NCI-H1436 treated with DMSO at 0.1 percent for 48 hours (cell line): ENCODE measurements at regions not wholly inside any gene's neighbourhood (a gene's known extent, or its start where the extent isn't known, plus 50 kb on each side); places are given as distances from the start of the nearest gene placed in this dataset.
"Not testable (repeated sequence)": the region's sequence is repeated elsewhere in the genome, so short reads cannot be mapped to it uniquely, and the experiment has no call there.

Experiments used
- DNase-seq: peaks from one replicate; lab custom pipeline; 2025; lab: John Stamatoyannopoulos, UW

DNA sequence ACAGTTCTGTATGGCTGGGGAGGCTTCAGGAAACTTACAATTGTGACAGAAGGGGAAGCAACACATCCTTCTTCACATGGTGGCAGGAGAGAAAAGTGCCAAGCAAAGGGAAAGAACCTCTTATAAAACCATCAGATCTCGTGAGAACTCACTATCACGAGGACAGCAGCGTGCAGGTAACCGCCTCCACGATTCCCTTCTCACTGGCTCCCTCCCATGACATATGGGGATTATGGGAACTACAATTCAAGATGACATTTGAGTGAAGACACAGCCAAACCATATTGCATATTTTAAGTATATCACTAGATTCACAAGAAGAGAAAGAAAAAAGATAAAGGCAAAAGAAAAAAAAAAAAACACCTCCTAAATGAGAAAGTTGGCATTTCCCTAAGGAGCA lies 431.9 kb upstream of the RGS17 start:
- DNase-seq: no peak

- no peak for DNase-seq
These were observed 422.5 kb upstream of the RGS17 start for GRCh38 chr6:153553627-153554026.

DNA sequence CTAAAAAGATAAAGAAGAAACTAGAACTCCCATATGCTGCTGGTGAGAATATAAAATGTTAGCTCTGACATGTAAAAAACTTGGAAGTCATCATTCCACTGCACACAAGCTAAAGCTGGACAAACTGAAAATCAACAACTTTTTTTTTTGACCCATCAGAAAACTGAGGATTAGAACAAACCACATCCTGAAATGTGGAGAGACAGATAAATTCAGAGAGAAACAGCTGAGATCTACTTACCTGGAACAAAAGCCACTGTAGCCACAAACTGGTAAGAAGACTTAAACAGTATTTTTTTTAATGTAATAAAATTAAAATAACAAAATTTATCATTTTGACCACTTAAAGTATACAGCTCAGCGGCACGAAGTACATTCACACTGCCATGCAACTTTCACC lies 408.5 kb upstream of the RGS17 start:
- no peak for DNase-seq

GRCh38 chr6:153538491-153538890 lies 407.4 kb upstream of the RGS17 start:
- DNase-seq: no peak

GRCh38 chr6:153537422-153537821 lies 406.3 kb upstream of the RGS17 start:
- no peak for DNase-seq

DNA sequence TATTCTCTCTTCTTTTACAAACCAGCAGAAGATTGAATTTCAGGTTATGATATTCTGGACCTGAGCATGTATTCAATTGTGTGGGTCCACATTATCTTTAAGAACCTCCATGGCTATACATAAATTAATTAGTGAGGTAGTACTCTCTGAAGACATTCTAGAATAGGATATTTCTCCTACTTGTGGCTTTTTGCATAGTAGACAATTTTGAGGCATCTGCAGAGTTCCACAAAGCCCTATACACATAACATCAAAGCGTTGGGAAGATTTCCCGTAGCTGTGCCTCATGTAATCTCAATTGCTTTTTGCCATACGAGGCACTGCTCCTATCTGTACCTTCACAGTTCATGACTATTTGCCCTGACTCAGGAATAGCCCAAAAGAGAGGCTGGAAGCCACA lies 395.4 kb upstream of the RGS17 start:
- DNase-seq: no peak

DNA sequence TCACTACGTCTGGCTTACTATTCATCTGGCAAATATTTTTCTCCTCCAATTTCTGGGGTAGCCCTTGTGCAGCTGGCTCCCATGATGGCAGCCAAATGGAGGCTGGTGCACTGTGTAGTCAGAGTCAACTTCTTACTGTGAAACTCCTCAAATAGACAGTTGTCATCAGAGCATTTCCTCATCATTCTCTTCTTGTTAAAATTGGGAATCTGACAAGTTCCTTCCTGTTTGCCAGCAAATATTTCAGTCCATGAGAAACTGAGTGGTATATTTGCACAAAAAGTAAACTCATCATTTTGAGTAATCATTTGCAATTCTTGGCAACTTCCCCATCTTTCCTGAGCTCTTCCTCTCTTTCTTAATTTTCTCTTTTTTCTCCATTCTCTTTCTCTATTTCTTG lies 394.9 kb upstream of the RGS17 start:
- no peak for DNase-seq

DNA sequence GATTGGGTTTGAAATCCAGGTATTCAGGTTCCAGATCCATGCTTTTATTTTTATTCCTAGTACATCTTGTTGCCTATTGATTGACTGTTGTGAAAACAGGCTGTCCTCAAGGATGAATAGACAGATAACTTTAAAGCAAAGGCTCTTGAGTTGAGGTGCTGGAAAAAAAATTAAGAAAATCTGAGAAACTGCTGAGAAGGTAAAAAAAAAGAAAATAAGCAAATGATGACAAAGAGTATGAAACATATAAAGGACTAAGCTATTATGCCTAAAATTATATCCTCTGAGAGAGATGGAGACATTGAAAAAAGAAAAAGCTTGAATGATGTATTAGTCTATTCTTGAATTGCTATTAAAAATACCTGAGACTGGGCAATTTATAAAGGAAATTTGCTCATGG lies 392.3 kb upstream of the RGS17 start:
- no peak for DNase-seq

GRCh38 chr6:153511896-153512496 lies 380.9 kb upstream of the RGS17 start:
- DNase-seq: no peak

DNA sequence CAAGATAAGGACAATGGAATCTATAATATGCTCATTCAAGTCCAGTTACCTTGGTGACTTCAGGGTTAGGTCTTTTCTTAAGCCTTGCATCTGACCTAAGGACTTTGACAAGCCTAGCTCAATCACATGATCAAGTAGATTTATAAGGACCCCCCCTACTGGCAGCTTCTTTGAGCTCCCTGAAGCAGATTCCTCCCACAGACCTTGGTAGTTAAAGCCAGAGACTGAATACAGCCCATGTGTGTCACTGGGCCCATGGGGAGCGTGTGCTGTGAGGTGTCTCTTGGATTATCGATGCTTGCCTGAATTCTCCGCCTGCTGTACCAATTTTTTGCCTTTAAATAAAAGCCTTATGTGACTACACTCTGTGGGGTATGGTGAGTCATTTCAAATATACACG lies 372.7 kb upstream of the RGS17 start:
- DNase-seq: no peak

DNA sequence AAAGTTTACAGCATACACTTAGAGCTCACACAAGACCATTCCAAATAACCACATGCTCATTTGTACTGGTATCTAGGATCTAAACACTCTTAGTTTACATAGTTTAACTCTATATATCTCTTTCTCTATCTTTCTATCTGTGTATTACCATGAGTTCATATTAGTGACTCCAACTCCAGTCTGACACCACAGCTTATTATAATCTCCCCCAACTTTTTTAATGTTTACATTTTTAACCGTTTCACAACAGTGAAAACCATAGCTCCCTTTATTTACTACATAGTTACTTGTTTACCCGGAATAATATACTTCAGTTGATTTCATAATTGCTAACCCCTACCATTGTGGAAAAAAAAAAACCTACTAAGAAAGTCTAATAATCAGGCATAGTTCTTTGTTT lies 362.4 kb upstream of the RGS17 start:
- DNase-seq: no peak

GRCh38 chr6:153489479-153489878 lies 358.4 kb upstream of the RGS17 start:
- DNase-seq: no peak

GRCh38 chr6:153488267-153488666 lies 357.2 kb upstream of the RGS17 start:
- DNase-seq: no peak

- no peak for DNase-seq
These were observed 354.0 kb upstream of the RGS17 start for GRCh38 chr6:153485072-153485471.

GRCh38 chr6:153484056-153484455 lies 353.0 kb upstream of the RGS17 start:
- no peak for DNase-seq

DNA sequence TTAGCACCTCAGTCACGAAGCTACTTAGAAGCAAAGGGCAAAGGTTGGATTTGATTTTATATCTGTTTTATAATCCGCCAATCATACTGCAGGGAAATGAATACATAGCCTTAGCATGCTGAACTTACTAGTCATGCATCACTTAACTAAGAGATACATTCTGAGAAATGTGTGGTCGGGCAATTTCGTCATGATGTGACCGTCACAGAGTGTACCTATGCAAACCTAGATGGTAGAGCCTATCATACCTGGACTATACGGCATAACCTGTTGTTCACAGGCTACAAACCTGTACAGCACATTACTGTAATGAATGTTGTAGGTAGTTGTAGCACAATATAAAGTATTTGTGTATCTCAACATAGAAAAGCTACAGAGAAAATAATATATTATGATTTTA lies 345.2 kb upstream of the RGS17 start:
- no peak for DNase-seq

GRCh38 chr6:153465050-153465449 lies 334.0 kb upstream of the RGS17 start:
- no peak for DNase-seq

DNA sequence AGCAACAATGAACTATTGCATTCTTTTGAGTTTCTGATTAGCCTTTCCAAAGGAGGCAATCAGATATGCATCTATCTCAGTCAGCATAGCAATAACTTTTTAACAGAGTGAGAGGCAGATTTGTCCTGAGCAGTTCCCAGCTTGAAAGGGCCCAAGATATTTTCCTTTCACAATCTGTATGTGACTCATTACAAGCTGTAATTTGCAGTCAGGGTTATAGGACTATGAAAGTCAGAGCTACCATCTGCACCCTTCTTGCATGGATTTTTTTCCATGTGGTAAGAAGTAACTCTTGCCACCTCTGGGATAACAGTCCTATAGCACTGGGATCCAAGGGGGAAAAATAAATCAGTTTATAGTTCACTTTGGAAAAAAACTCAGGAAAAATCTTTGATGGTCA lies 318.2 kb upstream of the RGS17 start:
- DNase-seq: no peak

DNA sequence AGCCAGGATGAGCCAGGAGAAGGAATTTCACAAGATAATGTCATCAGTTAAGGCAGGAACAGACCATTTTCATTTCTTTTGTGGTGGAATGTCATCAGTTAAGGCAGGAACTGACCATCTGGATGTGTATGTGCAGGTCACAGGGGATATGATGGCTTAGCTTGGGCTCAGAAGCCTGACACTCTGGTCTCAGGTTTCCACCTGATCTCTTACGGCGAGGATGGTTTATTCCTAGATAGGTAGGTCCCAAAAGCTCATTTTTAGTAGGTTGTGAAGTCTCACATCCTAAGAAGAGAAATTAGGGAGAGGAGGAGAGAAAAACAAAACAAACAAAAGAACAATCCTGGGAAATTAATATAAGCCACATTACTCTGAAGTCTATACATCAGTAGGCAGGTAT lies 311.7 kb upstream of the RGS17 start:
- not testable (repeated sequence) for DNase-seq

- no peak for DNase-seq
These were observed 311.0 kb upstream of the RGS17 start for GRCh38 chr6:153442096-153442495.

DNA sequence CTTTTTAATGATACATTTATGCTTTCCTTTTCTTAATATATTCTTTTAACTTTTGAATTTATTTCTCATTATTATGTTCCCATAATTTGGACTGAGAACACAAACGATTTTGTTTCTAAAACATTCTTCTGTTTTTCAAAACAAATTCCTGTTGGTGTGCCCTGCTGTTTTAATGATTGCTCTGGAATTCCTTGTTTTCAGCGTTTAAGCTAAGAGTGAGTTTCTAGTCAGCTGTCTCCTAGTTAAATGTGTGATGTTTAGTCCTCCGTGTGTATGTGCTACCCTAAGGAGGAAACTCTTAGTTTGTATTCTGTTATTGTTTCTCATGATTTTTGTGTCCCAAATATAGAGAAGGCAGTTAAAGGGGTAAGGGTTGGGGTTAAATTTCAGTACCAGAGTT lies 306.1 kb upstream of the RGS17 start:
- no peak for DNase-seq

GRCh38 chr6:153436351-153436750 lies 305.3 kb upstream of the RGS17 start:
- no peak for DNase-seq

DNA sequence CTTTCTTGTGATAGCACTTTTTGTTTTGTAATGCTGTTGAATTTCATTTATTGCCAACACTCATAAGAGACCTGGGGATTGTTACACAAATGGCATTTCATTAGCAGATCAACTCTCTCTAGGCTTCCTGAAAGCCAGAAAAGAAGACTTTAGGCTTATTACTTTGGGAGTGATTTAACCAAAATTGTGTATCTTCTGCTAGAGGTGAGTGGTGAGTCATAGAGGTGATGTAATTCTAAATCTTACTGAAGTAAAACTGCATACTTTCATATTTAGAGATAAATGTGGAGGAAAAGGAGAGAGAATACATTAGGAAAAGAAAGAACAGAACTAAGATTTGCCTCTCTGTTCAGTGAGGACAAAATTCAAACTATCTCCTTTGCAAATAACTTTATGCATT lies 304.7 kb upstream of the RGS17 start:
- DNase-seq: no peak

DNA sequence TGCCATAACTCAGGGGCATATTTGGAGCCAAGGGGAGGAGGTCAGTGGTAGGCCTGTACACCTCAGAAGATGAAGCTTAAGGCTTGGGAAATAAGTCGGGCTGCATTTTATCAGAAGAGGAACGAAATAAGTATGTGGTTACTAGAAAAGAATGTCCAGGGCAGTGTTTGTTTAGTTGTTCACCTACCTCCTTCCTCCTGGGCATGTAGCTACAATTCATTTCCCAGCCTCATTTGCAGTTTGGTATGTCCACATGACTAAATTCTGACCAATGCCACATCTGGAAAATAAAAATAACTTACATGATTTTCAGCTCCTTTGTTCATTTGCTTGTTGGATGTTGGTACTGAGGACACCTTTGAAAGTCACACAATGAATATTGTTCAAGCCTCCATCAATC lies 294.5 kb upstream of the RGS17 start:
- no peak for DNase-seq
